B cell (primary cell): ENCODE measurements at regions not wholly inside any gene's neighbourhood (a gene's known extent, or its start where the extent isn't known, plus 50 kb on each side); places are given as distances from the start of the nearest gene placed in this dataset.

Experiments
- ATAC-seq: fragments of 200-7000 bp; cut with Tn5 transposase; one replicate; pipeline ENCODE4 v1.10.0; 2021; ENCODE audit warnings: low read depth, mild to moderate bottlenecking, moderate number of reproducible peaks, moderate library complexity
- CTCF ChIA-PET: fragments of 350-600 bp; sonication (Branson Sonifier 250); formaldehyde crosslinking; loops from one replicate; lab custom pipeline; 2021; ENCODE audit warnings: antibody characterized with exemption, inconsistent platforms; lab: Charles Lee
- POLR2A ChIA-PET: fragments of 350-600 bp; sonication (Branson Sonifier 250); formaldehyde crosslinking; loops from one replicate; lab custom pipeline; 2021; ENCODE audit warnings: antibody characterized with exemption; lab: Charles Lee
- DNase-seq: peaks from one replicate; pipeline ENCODE4 v3.0.0; 2013
- H2AFZ ChIP-seq: 2 replicates; pipeline ENCODE4 v1.6.1; 2012; ENCODE audit warnings: mild to moderate bottlenecking, low read depth, low read length; ENCODE audit not compliant: insufficient read depth, poor library complexity, severe bottlenecking
- H3K27ac ChIP-seq, 2 donors: 1 replicate in 1 of 2; 2 replicates in 1 of 2; pipeline ENCODE4 v1.5.1; 2012 to 2013; ENCODE audit warnings: low read length in 2 of 2, mild to moderate bottlenecking in 2 of 2, moderate library complexity in 1 of 2
- H3K27me3 ChIP-seq, 4 experiments: fragments of 200-600 bp in 1 of 4; sonication (generic) in 1 of 4; replicated peaks in 1 of 4; 1 replicate in 2 of 4; 2 replicates in 2 of 4; pipeline versions ENCODE4 v1.6.1 to v1.7.0; 2013 to 2016; ENCODE audit warnings: low read length in 3 of 4, mild to moderate bottlenecking in 2 of 4, mixed read lengths in 1 of 4, moderate library complexity in 1 of 4; ENCODE audit not compliant: insufficient read depth in 4 of 4, control insufficient read depth in 3 of 4; ENCODE audit errors: control extremely low read depth in 1 of 4
- H3K36me3 ChIP-seq, 2 experiments: replicated peaks in 1 of 2; 1 replicate in 1 of 2; 2 replicates in 1 of 2; pipeline versions ENCODE4 v1.6.1 to v1.7.1; 2013; ENCODE audit warnings: low read length in 1 of 2; ENCODE audit not compliant: insufficient read depth in 2 of 2, control insufficient read depth in 1 of 2; ENCODE audit errors: control extremely low read depth in 1 of 2, extremely low read depth in 1 of 2
- H3K4me1 ChIP-seq, 2 donors: fragments of 200-600 bp in 1 of 2; sonication (generic) in 1 of 2; 1 replicate in 1 of 2; 2 replicates in 1 of 2; pipeline versions ENCODE4 v1.5.1 to v1.6.1; 2013 to 2017; ENCODE audit warnings: low read length in 2 of 2; ENCODE audit not compliant: control insufficient read depth in 2 of 2, insufficient read depth in 2 of 2
- H3K4me2 ChIP-seq: replicated peaks from 2 replicates; pipeline ENCODE3; 2012; ENCODE audit warnings: mild to moderate bottlenecking, low read depth, low read length; ENCODE audit not compliant: poor library complexity, severe bottlenecking
- H3K4me3 ChIP-seq, 5 experiments: fragments of 200-600 bp in 1 of 5; sonication (generic) in 1 of 5; 1 replicate in 3 of 5; 2 replicates in 2 of 5; pipeline versions ENCODE4 v1.5.1 to v1.7.0; 2011 to 2016; ENCODE audit warnings: low read length in 4 of 5, mild to moderate bottlenecking in 4 of 5, low read depth in 2 of 5, control low read depth in 1 of 5, moderate library complexity in 1 of 5; ENCODE audit not compliant: insufficient read depth in 1 of 5; ENCODE audit errors: control extremely low read depth in 1 of 5, extremely low read depth in 1 of 5
- H3K79me2 ChIP-seq: fragments of 200-600 bp; sonication (generic); one replicate; pipeline ENCODE4 v1.6.0; 2016; ENCODE audit warnings: low read length; ENCODE audit not compliant: control insufficient read depth, insufficient read depth
- H3K9ac ChIP-seq: fragments of 200-600 bp; sonication (generic); 2 replicates; pipeline ENCODE4 v1.6.1; 2017; ENCODE audit warnings: mild to moderate bottlenecking, low read length, moderate library complexity
- H3K9me3 ChIP-seq, 3 donors: one replicate each; pipeline versions ENCODE4 v1.6.1 to v1.7.1; 2013; ENCODE audit warnings: low read length in 2 of 3; ENCODE audit not compliant: control insufficient read depth in 2 of 3, insufficient read depth in 1 of 3; ENCODE audit errors: control extremely low read depth in 1 of 3
- H4K20me1 ChIP-seq: 2 replicates; pipeline ENCODE4 v1.6.0; 2012; ENCODE audit warnings: mild to moderate bottlenecking, low read length; ENCODE audit not compliant: insufficient read depth, control insufficient read depth, poor library complexity, severe bottlenecking
- H3K27ac Mint-ChIP-seq: one replicate; pipeline ENCODE4 v1.8.0; 2021; ENCODE audit warnings: mixed read lengths
- H3K27me3 Mint-ChIP-seq: one replicate; pipeline ENCODE4 v1.8.0; 2021; ENCODE audit warnings: mixed read lengths
- H3K4me1 Mint-ChIP-seq: one replicate; pipeline ENCODE4 v1.8.0; 2021; ENCODE audit warnings: mixed read lengths
- H3K4me3 Mint-ChIP-seq: one replicate; pipeline ENCODE4 v1.8.0; 2021; ENCODE audit warnings: mixed read lengths
- H3K9me3 Mint-ChIP-seq: one replicate; pipeline ENCODE4 v1.8.0; 2022; ENCODE audit warnings: mixed read lengths; ENCODE audit not compliant: insufficient read depth
- CTCF ChIP-seq: fragments of 200-600 bp; IDR thresholded peaks from one replicate; pipeline ENCODE4 v1.8.0; 2022; ENCODE audit warnings: antibody characterized with exemption, mild to moderate bottlenecking
- EZH2 ChIP-seq: IDR thresholded peaks from 2 replicates; pipeline ENCODE4 v1.6.1; 2012; ENCODE audit warnings: borderline replicate concordance, low read depth, mild to moderate bottlenecking, moderate library complexity, low read length; ENCODE audit not compliant: insufficient read depth, poor library complexity, severe bottlenecking
- WGBS: methylation state at CpG from one replicate; pipeline ENCODE4 v1.1.5; 2013; ENCODE audit warnings: missing lambda C conversion rate; ENCODE audit not compliant: insufficient coverage; 5-methylcytosine and 5-hydroxymethylcytosine counted together
- intact Hi-C: fragments of 100-400 bp; cut with micrococcal nuclease; formaldehyde crosslinking; loops from one replicate; pipeline ENCODE4 v1.10.0; 2022

GRCh38 chr17:12386225-12386624 lies 279.5 kb upstream of the MYOCD start:
- H3K9ac ChIP-seq, result no peak overlapping the region
- no peak for DNase-seq
- H4K20me1 ChIP-seq, result no peaks in the 10 kb centered on the region
- H3K27me3 Mint-ChIP-seq, result no peaks in the 10 kb centered on the region
- H3K4me1 Mint-ChIP-seq, result no peaks in the 10 kb centered on the region
- H2AFZ ChIP-seq, result no peak overlapping the region
- no peaks in the 10 kb centered on the region for H3K4me1 ChIP-seq
- ATAC-seq, result no peak
- no peaks in the 10 kb centered on the region for H3K9me3 Mint-ChIP-seq
- intact Hi-C loops, result no loop called here
- H3K27me3 ChIP-seq, result no peaks in the 10 kb centered on the region
- ChIA-PET CTCF (no interaction called here), POLR2A (no interaction called here)
- H3K27ac ChIP-seq, result no peak overlapping the region
- H3K4me3 Mint-ChIP-seq, result no peak overlapping the region
- TF ChIP-seq EZH2 (no peak), CTCF (no peak)
- H3K36me3 ChIP-seq, result no peaks in the 10 kb centered on the region
- H3K4me2 ChIP-seq, result no peak overlapping the region
- H3K27ac Mint-ChIP-seq, result no peak overlapping the region
- H3K4me3 ChIP-seq, result no peak overlapping the region
- peaks cover 0 to 6% (median 0%) of the 10 kb centered on the region in 3 donors for H3K9me3 ChIP-seq
- no peaks in the 10 kb centered on the region for H3K79me2 ChIP-seq
- no CpG with 5 or more reads among the region's 1 CpG for WGBS

- H3K27ac Mint-ChIP-seq, result no peak overlapping the region
- no peaks in the 10 kb centered on the region for H3K9me3 ChIP-seq
- no peaks in the 10 kb centered on the region for H3K27me3 ChIP-seq
- no peaks in the 10 kb centered on the region for H4K20me1 ChIP-seq
- no peak overlapping the region for H3K9ac ChIP-seq
- ATAC-seq (no peak), DNase-seq (no peak)
- no peak overlapping the region for H3K4me2 ChIP-seq
- H3K4me1 Mint-ChIP-seq, result no peaks in the 10 kb centered on the region
- no peak overlapping the region for H3K4me3 Mint-ChIP-seq
- intact Hi-C loops, result no loop called here
- H3K9me3 Mint-ChIP-seq, result no peaks in the 10 kb centered on the region
- H3K4me1 ChIP-seq, result no peaks in the 10 kb centered on the region
- WGBS, result 96% methylated on average over 3 of the region's 3 CpGs
- H3K4me3 ChIP-seq, result no peak overlapping the region
- H2AFZ ChIP-seq, result no peak overlapping the region
- ChIA-PET POLR2A (no interaction called here), CTCF (no interaction called here)
- H3K27me3 Mint-ChIP-seq, result no peaks in the 10 kb centered on the region
- no peak overlapping the region for H3K27ac ChIP-seq
- no peak for TF ChIP-seq CTCF
- no peak for TF ChIP-seq EZH2
- H3K79me2 ChIP-seq, result no peaks in the 10 kb centered on the region
- no peaks in the 10 kb centered on the region for H3K36me3 ChIP-seq
Measured at GRCh38 chr17:12388226-12388625, 277.5 kb upstream of the MYOCD start.
